ENCODE measurements at regions not wholly inside any gene's neighbourhood (a gene's known extent, or its start where the extent isn't known, plus 50 kb on each side); places are given as distances from the start of the nearest gene placed in this dataset.

DNA sequence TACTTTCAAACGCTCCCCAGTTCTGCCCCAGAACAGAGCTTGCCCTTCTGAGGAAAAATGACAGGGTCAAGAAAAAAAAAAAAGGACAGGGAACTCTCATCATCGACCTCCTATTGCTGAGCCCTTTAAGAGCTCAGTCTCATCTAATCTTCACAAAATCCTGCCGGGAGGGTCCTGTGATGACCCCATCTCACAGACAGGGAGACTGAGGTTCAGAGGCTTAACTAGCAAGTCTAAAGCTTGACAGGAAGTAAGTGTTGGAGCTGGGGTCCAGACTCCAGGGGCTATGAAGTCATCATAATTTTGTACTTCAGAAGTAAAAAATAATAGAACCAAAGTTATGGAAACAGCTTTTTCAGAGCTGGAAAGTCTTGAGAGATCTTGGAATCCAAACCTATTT, 171.1 kb upstream of the MYCN start:
- no peaks in the 10 kb centered on the region for H3K27me3 ChIP-seq (ENCODE audit: insufficient read depth, poor library complexity, severe bottlenecking)
- no peak for DNase-seq (ENCODE audit: low read depth in 1 of 2, low spot score in 1 of 2)
- TF ChIP-seq SPI1 (IDR thresholded peaks at IDR 0.05; ENCODE audit: borderline replicate concordance, low read depth) (no peak), GABPA (IDR thresholded peaks at IDR 0.05; ENCODE audit: low read depth) (no peak), POLR2AphosphoS5 (IDR thresholded peaks at IDR 0.05; ENCODE audit: low read depth) (no peak)
- TF ChIP-seq, protein P1, sequence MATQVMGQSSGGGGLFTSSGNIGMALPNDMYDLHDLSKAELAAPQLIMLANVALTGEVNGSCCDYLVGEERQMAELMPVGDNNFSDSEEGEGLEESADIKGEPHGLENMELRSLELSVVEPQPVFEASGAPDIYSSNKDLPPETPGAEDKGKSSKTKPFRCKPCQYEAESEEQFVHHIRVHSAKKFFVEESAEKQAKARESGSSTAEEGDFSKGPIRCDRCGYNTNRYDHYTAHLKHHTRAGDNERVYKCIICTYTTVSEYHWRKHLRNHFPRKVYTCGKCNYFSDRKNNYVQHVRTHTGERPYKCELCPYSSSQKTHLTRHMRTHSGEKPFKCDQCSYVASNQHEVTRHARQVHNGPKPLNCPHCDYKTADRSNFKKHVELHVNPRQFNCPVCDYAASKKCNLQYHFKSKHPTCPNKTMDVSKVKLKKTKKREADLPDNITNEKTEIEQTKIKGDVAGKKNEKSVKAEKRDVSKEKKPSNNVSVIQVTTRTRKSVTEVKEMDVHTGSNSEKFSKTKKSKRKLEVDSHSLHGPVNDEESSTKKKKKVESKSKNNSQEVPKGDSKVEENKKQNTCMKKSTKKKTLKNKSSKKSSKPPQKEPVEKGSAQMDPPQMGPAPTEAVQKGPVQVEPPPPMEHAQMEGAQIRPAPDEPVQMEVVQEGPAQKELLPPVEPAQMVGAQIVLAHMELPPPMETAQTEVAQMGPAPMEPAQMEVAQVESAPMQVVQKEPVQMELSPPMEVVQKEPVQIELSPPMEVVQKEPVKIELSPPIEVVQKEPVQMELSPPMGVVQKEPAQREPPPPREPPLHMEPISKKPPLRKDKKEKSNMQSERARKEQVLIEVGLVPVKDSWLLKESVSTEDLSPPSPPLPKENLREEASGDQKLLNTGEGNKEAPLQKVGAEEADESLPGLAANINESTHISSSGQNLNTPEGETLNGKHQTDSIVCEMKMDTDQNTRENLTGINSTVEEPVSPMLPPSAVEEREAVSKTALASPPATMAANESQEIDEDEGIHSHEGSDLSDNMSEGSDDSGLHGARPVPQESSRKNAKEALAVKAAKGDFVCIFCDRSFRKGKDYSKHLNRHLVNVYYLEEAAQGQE (IDR thresholded peaks at IDR 0.05; ENCODE audit: insufficient replicate concordance, low read depth): no peak
- TF ChIP-seq, protein P2, sequence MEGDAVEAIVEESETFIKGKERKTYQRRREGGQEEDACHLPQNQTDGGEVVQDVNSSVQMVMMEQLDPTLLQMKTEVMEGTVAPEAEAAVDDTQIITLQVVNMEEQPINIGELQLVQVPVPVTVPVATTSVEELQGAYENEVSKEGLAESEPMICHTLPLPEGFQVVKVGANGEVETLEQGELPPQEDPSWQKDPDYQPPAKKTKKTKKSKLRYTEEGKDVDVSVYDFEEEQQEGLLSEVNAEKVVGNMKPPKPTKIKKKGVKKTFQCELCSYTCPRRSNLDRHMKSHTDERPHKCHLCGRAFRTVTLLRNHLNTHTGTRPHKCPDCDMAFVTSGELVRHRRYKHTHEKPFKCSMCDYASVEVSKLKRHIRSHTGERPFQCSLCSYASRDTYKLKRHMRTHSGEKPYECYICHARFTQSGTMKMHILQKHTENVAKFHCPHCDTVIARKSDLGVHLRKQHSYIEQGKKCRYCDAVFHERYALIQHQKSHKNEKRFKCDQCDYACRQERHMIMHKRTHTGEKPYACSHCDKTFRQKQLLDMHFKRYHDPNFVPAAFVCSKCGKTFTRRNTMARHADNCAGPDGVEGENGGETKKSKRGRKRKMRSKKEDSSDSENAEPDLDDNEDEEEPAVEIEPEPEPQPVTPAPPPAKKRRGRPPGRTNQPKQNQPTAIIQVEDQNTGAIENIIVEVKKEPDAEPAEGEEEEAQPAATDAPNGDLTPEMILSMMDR (IDR thresholded peaks at IDR 0.05; ENCODE audit: insufficient read depth, low read length): no peak
- H3K4me3 ChIP-seq (replicated peaks; ENCODE audit: insufficient read depth, low read length): no peak overlapping the region
- H3K27ac ChIP-seq (replicated peaks): no peak overlapping the region

- no peaks in the 10 kb centered on the region for H3K27me3 ChIP-seq (ENCODE audit: insufficient read depth, poor library complexity, severe bottlenecking)
- H3K27ac ChIP-seq (replicated peaks): no peak overlapping the region
- DNase-seq (ENCODE audit: low read depth in 1 of 2, low spot score in 1 of 2): no peak
- TF ChIP-seq, protein P1 (IDR thresholded peaks at IDR 0.05; ENCODE audit: insufficient replicate concordance, low read depth): no peak
- no peak for TF ChIP-seq SPI1 (IDR thresholded peaks at IDR 0.05; ENCODE audit: borderline replicate concordance, low read depth)
- TF ChIP-seq POLR2AphosphoS5 (IDR thresholded peaks at IDR 0.05; ENCODE audit: low read depth): no peak
- no peak for TF ChIP-seq GABPA (IDR thresholded peaks at IDR 0.05; ENCODE audit: low read depth)
- TF ChIP-seq, protein P2 (IDR thresholded peaks at IDR 0.05; ENCODE audit: insufficient read depth, low read length): no peak
- H3K4me3 ChIP-seq (replicated peaks; ENCODE audit: insufficient read depth, low read length): no peak overlapping the region
Measured at GRCh38 chr2:15769676-15770547, 170.4 kb upstream of the MYCN start.

GRCh38 chr2:15770606-15771005, 169.7 kb upstream of the MYCN start:
- Histone ChIP-seq H3K4me3 (replicated peaks; ENCODE audit: insufficient read depth, low read length) (no peak overlapping the region), H3K27me3 (ENCODE audit: insufficient read depth, poor library complexity, severe bottlenecking) (no peaks in the 10 kb centered on the region), H3K27ac (replicated peaks) (no peak overlapping the region)
- DNase-seq (ENCODE audit: low read depth in 1 of 2, low spot score in 1 of 2): no peak
- TF ChIP-seq POLR2AphosphoS5 (IDR thresholded peaks at IDR 0.05; ENCODE audit: low read depth) (no peak), SPI1 (IDR thresholded peaks at IDR 0.05; ENCODE audit: borderline replicate concordance, low read depth) (no peak), GABPA (IDR thresholded peaks at IDR 0.05; ENCODE audit: low read depth) (no peak)
- TF ChIP-seq, protein P1 (IDR thresholded peaks at IDR 0.05; ENCODE audit: insufficient replicate concordance, low read depth): no peak
- TF ChIP-seq, protein P2 (IDR thresholded peaks at IDR 0.05; ENCODE audit: insufficient read depth, low read length): no peak

Data from HL-60 (cell line).